ENCODE measurements at regions not wholly inside any gene's neighbourhood (a gene's known extent, or its start where the extent isn't known, plus 50 kb on each side); places are given as distances from the start of the nearest gene placed in this dataset.

DNA sequence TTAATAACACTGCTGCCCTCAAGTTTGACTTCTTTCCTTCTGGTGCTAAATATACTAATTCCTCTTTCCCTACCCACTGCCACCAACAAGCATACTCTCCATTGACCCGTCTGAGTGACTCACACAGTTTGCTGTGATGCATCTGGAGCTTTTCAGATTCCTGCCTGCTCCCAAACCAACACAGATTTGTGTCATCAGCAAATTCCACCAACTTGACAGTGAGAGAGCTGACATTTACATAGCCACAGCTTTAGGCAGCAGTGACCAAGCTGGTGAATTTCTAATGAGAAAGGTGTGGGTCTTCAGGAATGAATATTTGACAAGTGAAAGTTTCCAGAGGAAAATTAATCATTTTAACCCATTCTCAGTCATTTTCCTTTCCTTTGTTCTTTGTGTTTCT, 96.5 kb upstream of the PRICKLE2 start:
- no peak for DNase-seq (ENCODE audit: low read depth)
- H3K4me3 ChIP-seq (ENCODE audit: low read depth, low read length), result no peak overlapping the region
- TF ChIP-seq, protein P1, sequence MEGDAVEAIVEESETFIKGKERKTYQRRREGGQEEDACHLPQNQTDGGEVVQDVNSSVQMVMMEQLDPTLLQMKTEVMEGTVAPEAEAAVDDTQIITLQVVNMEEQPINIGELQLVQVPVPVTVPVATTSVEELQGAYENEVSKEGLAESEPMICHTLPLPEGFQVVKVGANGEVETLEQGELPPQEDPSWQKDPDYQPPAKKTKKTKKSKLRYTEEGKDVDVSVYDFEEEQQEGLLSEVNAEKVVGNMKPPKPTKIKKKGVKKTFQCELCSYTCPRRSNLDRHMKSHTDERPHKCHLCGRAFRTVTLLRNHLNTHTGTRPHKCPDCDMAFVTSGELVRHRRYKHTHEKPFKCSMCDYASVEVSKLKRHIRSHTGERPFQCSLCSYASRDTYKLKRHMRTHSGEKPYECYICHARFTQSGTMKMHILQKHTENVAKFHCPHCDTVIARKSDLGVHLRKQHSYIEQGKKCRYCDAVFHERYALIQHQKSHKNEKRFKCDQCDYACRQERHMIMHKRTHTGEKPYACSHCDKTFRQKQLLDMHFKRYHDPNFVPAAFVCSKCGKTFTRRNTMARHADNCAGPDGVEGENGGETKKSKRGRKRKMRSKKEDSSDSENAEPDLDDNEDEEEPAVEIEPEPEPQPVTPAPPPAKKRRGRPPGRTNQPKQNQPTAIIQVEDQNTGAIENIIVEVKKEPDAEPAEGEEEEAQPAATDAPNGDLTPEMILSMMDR (IDR thresholded peaks at IDR 0.05; ENCODE audit: low read depth, low read length), result no peak
- TF ChIP-seq, protein P2, sequence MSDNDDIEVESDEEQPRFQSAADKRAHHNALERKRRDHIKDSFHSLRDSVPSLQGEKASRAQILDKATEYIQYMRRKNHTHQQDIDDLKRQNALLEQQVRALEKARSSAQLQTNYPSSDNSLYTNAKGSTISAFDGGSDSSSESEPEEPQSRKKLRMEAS (IDR thresholded peaks at IDR 0.05; ENCODE audit: low read depth, low read length), result no peak
- no peak for TF ChIP-seq MYC (IDR thresholded peaks at IDR 0.05; ENCODE audit: low read depth, low read length)

DNA sequence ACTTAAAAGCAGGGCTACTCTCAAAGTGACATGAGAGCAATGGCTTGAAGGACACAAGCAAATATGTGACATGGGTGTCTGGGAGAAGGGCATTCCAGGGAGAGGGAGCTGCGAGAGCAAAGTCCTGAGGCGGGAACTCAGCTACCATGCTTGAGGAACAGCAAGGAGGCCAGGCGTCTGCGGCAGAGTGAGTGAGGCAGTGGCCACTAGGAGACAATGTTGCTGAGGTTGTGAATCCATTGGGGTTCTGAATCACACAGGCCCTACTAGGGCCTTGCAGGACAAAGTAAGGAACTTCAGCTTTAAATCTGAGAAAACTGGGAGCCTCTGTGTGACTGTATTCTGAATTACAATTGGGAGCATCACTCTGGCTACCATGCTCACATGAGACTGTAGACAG, 94.1 kb upstream of the PRICKLE2 start:
- H3K4me3 ChIP-seq (ENCODE audit: low read depth, low read length), result no peak overlapping the region
- TF ChIP-seq, protein P2 (IDR thresholded peaks at IDR 0.05; ENCODE audit: low read depth, low read length), result no peak
- TF ChIP-seq, protein P1 (IDR thresholded peaks at IDR 0.05; ENCODE audit: low read depth, low read length), result no peak
- TF ChIP-seq POLR2A (IDR thresholded peaks at IDR 0.05; ENCODE audit: extremely low read depth, insufficient read length) (no peak), MYC (IDR thresholded peaks at IDR 0.05; ENCODE audit: low read depth, low read length) (no peak)
- no peak for DNase-seq (ENCODE audit: low read depth)

DNA sequence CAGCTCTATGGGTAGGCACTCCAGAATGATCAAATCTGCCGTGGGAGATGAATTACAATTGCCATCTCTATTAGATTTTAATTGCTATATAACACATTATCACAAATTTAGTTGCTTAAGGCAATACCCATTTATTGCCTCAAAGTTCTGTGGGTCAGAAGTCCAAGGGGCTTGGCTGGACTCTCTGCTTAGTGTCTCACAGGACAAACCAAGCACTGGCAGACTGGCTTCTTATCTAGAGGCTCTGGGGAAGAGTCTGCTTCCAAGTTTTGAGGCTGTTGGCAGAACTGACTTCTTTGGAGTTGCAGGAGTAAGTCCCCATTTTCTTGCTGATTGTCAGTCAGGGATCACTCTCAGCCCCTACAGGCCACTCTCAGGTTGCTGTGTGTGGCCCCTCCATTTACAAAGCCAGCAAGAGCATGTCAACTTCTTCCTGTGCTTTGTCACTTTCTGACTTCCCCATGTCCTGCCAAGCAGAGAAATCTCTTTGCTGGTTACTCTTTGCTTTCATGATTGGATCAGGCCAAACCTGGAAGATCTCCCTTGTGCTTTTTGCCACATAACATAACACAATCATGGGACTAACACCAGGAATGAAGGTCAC, 93.5 kb upstream of the PRICKLE2 start:
- no peak for DNase-seq (ENCODE audit: low read depth)
- TF ChIP-seq, protein P2 (IDR thresholded peaks at IDR 0.05; ENCODE audit: low read depth, low read length), result no peak
- TF ChIP-seq, protein P1 (IDR thresholded peaks at IDR 0.05; ENCODE audit: low read depth, low read length), result no peak
- TF ChIP-seq POLR2A (IDR thresholded peaks at IDR 0.05; ENCODE audit: extremely low read depth, insufficient read length) (no peak), MYC (IDR thresholded peaks at IDR 0.05; ENCODE audit: low read depth, low read length) (no peak)
- no peak overlapping the region for H3K4me3 ChIP-seq (ENCODE audit: low read depth, low read length)

DNA sequence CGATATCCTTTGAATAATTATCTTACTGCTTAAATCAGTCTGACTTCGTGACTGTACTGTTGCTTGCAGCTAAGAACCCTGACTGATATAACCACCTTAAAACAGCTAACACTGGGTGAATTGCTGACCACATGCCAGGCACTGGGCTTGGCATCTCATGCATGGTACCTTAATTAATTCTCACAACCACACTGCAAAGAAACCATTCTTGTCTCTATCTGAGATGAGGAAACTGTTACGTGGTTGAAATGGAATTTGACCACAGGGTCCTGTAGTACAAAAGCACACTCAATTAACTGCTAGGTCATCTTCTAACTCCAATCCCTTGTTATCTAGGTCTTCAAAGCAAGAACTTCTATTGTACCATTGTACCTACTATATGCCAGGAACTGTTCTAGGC, 92.7 kb upstream of the PRICKLE2 start:
- DNase-seq (ENCODE audit: low read depth), result no peak
- TF ChIP-seq POLR2A (IDR thresholded peaks at IDR 0.05; ENCODE audit: extremely low read depth, insufficient read length), result no peak
- TF ChIP-seq MYC (IDR thresholded peaks at IDR 0.05; ENCODE audit: low read depth, low read length), result no peak
- TF ChIP-seq, protein P2 (IDR thresholded peaks at IDR 0.05; ENCODE audit: low read depth, low read length), result no peak
- TF ChIP-seq, protein P1 (IDR thresholded peaks at IDR 0.05; ENCODE audit: low read depth, low read length), result no peak
- H3K4me3 ChIP-seq (ENCODE audit: low read depth, low read length), result no peak overlapping the region

DNA sequence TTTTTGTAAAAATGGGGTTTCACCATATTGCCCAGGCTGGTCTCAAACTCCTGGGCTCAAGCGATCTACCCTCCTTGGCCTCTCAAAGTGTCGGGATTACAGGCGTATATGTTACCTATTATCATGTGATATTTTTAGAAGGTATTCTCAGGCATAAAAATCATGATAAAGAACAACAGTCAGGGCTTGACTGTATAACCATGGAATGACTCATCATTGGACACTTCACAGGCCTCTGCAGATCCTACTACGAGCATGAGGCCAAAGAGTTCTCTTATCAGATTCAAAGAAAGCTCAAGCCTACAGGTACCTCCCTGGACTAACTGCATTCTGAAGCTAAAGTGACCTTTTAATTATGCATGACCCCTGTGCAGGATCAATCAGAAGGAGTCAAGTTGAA, 91.7 kb upstream of the PRICKLE2 start:
- TF ChIP-seq, protein P2 (IDR thresholded peaks at IDR 0.05; ENCODE audit: low read depth, low read length), result no peak
- TF ChIP-seq POLR2A (IDR thresholded peaks at IDR 0.05; ENCODE audit: extremely low read depth, insufficient read length) (no peak), MYC (IDR thresholded peaks at IDR 0.05; ENCODE audit: low read depth, low read length) (no peak)
- TF ChIP-seq, protein P1 (IDR thresholded peaks at IDR 0.05; ENCODE audit: low read depth, low read length), result no peak
- DNase-seq (ENCODE audit: low read depth), result no peak
- no peak overlapping the region for H3K4me3 ChIP-seq (ENCODE audit: low read depth, low read length)
